K562 (cell line): ENCODE measurements at regions not wholly inside any gene's neighbourhood (a gene's known extent, or its start where the extent isn't known, plus 50 kb on each side); places are given as distances from the start of the nearest gene placed in this dataset.

Experiments
- ATAC-seq: fragments of 200-7000 bp; cut with Tn5 transposase; 3 replicates; pipeline ENCODE4 v1.9.1; 2020; ENCODE audit warnings: moderate library complexity
- BruUV-seq: library from RNA; stranded (reverse); fragments of 400-500 nt; replicated peaks from 2 replicates; lab custom pipeline; 2021; lab: Mats Ljungman, UMichigan
- CTCF ChIA-PET: fragments of 300-600 bp; formaldehyde crosslinking; extraction: SDS; loops from one replicate; lab custom pipeline; 2021; ENCODE audit warnings: low intra/inter-chr PET ratio; lab: Yijun Ruan, JAX
- POLR2A ChIA-PET: fragments of 300-600, 350-650 bp; sonication (Branson Sonifier 250); formaldehyde crosslinking; extraction: SDS; loops from one replicate; lab custom pipeline; 2021; ENCODE audit warnings: antibody characterized with exemption, inconsistent platforms; lab: Yijun Ruan, JAX
- DNase-seq, 4 experiments: peaks; one replicate each; pipeline versions ENCODE4 v3.0.0 to v3.0.0-alpha.2; 2011 to 2018; ENCODE audit warnings: low spot score in 3 of 4, mixed read lengths in 3 of 4; ENCODE audit errors: extremely low read depth in 1 of 4
- FAIRE-seq: peaks from 2 replicates; lab custom pipeline; 2011; peaks lifted over from hg19 to GRCh38; lab: Jason Lieb, UNC
- H2AFZ ChIP-seq: 2 replicates; pipeline ENCODE4 v1.6.0; 2011; ENCODE audit warnings: low read depth, low read length, control low read depth, inconsistent platforms
- H3K27ac ChIP-seq: fragments of 200-600 bp; 3 replicates; pipeline ENCODE4 v1.8.0; 2011; ENCODE audit warnings: low read depth, mild to moderate bottlenecking, control low read depth, inconsistent platforms, low read length, moderate library complexity, mixed read lengths; ENCODE audit errors: extremely low read depth
- H3K27me3 ChIP-seq, 2 experiments: fragments of 300-600 bp in 1 of 2; 2 replicates in 1 of 2; 3 replicates in 1 of 2; pipeline versions ENCODE4 v1.6.0 to v1.8.0; 2011; ENCODE audit warnings: inconsistent platforms in 2 of 2, low read length in 2 of 2, mild to moderate bottlenecking in 1 of 2, mixed read lengths in 1 of 2, moderate library complexity in 1 of 2; ENCODE audit not compliant: control insufficient read depth in 2 of 2, insufficient read depth in 2 of 2
- H3K36me3 ChIP-seq: fragments of 300-600 bp; 3 replicates; pipeline ENCODE4 v1.8.0; 2011; ENCODE audit warnings: mild to moderate bottlenecking, low read length, inconsistent platforms; ENCODE audit not compliant: control insufficient read depth, insufficient read depth
- H3K4me1 ChIP-seq, 2 experiments: fragments of 200-600 bp in 1 of 2; replicated peaks in 1 of 2; 2 replicates in 1 of 2; 3 replicates in 1 of 2; pipeline versions ENCODE4 v1.5.1 to v1.8.0; 2011; ENCODE audit warnings: inconsistent platforms in 2 of 2, low read length in 2 of 2, mild to moderate bottlenecking in 1 of 2, mixed read lengths in 1 of 2, moderate library complexity in 1 of 2; ENCODE audit not compliant: control insufficient read depth in 2 of 2, insufficient read depth in 2 of 2
- H3K4me2 ChIP-seq: 2 replicates; pipeline ENCODE4 v1.6.1; 2011; ENCODE audit warnings: low read length, control low read depth, inconsistent platforms, mixed read lengths; ENCODE audit not compliant: insufficient read depth
- H3K4me3 ChIP-seq: fragments of 200-600 bp; sonication (generic), shearing (Covaris generic); 2 replicates; pipeline ENCODE4 v1.5.1; 2016; ENCODE audit warnings: control low read depth, inconsistent platforms
- H3K79me2 ChIP-seq: fragments of 200-600 bp; 3 replicates; pipeline ENCODE4 v1.8.0; 2011; ENCODE audit warnings: low read length, inconsistent platforms; ENCODE audit not compliant: control insufficient read depth, insufficient read depth
- H3K9ac ChIP-seq, 2 experiments: 2 replicates each; pipeline versions ENCODE4 v1.6.0 to v1.6.1; 2011; ENCODE audit warnings: low read depth in 2 of 2, low read length in 2 of 2, control low read depth in 1 of 2, inconsistent platforms in 1 of 2, mild to moderate bottlenecking in 1 of 2, mixed read lengths in 1 of 2; ENCODE audit not compliant: insufficient read depth in 1 of 2
- H3K9me1 ChIP-seq: one replicate; pipeline ENCODE4 v1.6.0; 2011; ENCODE audit warnings: inconsistent platforms, mild to moderate bottlenecking, low read length, moderate library complexity; ENCODE audit not compliant: control insufficient read depth, insufficient read depth
- H3K9me3 ChIP-seq: replicated peaks from 2 replicates; pipeline ENCODE4 v1.5.1; 2011; ENCODE audit warnings: low read depth, low read length, inconsistent platforms; ENCODE audit not compliant: control insufficient read depth, insufficient read depth
- H4K20me1 ChIP-seq: replicated peaks from 2 replicates; pipeline ENCODE4 v1.6.1; 2011; ENCODE audit warnings: low read length, inconsistent platforms, mixed read lengths; ENCODE audit not compliant: control insufficient read depth, insufficient read depth
- CAMTA2 ChIP-seq: fragments of 250-450 bp; sonication (Bioruptor Pico); conservative IDR thresholded peaks from 2 replicates; pipeline ENCODE4 v1.5.1; 2022
- EP300 ChIP-seq: IDR thresholded peaks from 2 replicates; pipeline ENCODE4 v1.6.1; 2012; ENCODE audit warnings: low read length, improper control_type of control experiment
- HOMEZ ChIP-seq: fragments of 250-450 bp; sonication (Bioruptor Pico); IDR thresholded peaks from 2 replicates; pipeline ENCODE4 v1.4.0; 2020; ENCODE audit warnings: mild to moderate bottlenecking, moderate library complexity
- ZNF324 ChIP-seq: fragments of 250-450 bp; sonication (Bioruptor Pico); IDR thresholded peaks from 2 replicates; pipeline ENCODE4 v1.4.0; 2020; ENCODE audit warnings: mild to moderate bottlenecking
- WGBS: fragments of 100-300 bp; shearing (Covaris generic); methylation state at CpG from one replicate; pipeline ENCODE4 v1.1.6; 2016; ENCODE audit warnings: low coverage, mixed read lengths; ENCODE audit not compliant: insufficient coverage; ENCODE audit errors: missing lambda C conversion rate; 5-methylcytosine and 5-hydroxymethylcytosine counted together
- in situ Hi-C: fragments of 300-500 bp; cut with MboI; formaldehyde crosslinking; loops from 4 replicates; pipeline ENCODE4 v1.15.0; 2018; ENCODE audit warnings: inconsistent platforms, mixed read lengths
- intact Hi-C: fragments of 100-400 bp; cut with micrococcal nuclease; formaldehyde crosslinking; loops from 2 replicates; pipeline ENCODE4 v1.14.2; 2022
- TF ChIP-seq, protein P1 (sequence below): fragments of 450-650 bp; IDR thresholded peaks from 2 replicates; pipeline ENCODE4 v1.6.1; 2016; ENCODE audit warnings: borderline replicate concordance
- TF ChIP-seq, protein P2 (sequence below): fragments of 450-650 bp; IDR thresholded peaks from 2 replicates; pipeline ENCODE4 v1.6.1; 2017; ENCODE audit warnings: antibody characterized with exemption
- TF ChIP-seq, protein P3 (sequence below), 2 experiments: fragments of 450-650 bp; IDR thresholded peaks; 2 replicates each; pipeline ENCODE4 v1.6.1; 2018; ENCODE audit warnings: mild to moderate bottlenecking in 2 of 2, low read depth in 1 of 2; ENCODE audit not compliant: partially characterized antibody in 2 of 2

GRCh38 chr22:42328784-42329145, 58.3 kb upstream of the TCF20 start (continued):
- TF ChIP-seq, protein P1, sequence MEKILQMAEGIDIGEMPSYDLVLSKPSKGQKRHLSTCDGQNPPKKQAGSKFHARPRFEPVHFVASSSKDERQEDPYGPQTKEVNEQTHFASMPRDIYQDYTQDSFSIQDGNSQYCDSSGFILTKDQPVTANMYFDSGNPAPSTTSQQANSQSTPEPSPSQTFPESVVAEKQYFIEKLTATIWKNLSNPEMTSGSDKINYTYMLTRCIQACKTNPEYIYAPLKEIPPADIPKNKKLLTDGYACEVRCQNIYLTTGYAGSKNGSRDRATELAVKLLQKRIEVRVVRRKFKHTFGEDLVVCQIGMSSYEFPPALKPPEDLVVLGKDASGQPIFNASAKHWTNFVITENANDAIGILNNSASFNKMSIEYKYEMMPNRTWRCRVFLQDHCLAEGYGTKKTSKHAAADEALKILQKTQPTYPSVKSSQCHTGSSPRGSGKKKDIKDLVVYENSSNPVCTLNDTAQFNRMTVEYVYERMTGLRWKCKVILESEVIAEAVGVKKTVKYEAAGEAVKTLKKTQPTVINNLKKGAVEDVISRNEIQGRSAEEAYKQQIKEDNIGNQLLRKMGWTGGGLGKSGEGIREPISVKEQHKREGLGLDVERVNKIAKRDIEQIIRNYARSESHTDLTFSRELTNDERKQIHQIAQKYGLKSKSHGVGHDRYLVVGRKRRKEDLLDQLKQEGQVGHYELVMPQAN, result no peak
- no peak for TF ChIP-seq HOMEZ

- peaks cover 0 to 29% of the 10 kb centered on the region in 2 experiments; a peak in 2 of 5 replicates for H3K4me1 ChIP-seq
- ChIA-PET CTCF (no interaction called here), POLR2A (interaction anchor here (0.6 to 1.8 kb wide), 4 partner anchors 10 to 45 kb away, joined by 3 to 5 read pairs (median 4); no protein-coding TSS in a partner anchor)
- ATAC-seq (no peak), FAIRE-seq (no peak), DNase-seq (no peak)
- H3K27me3 ChIP-seq, result peaks cover 0 to 30% of the 10 kb centered on the region in 2 experiments; a peak in 2 of 5 replicates
- H3K79me2 ChIP-seq, result no peaks in the 10 kb centered on the region
- H4K20me1 ChIP-seq, result peaks cover 6% of the 10 kb centered on the region; the same call in 1 of the 2 replicates
- intact Hi-C loops, result no loop called here
- in situ Hi-C loops, result no loop called here
- 13% methylated on average over 10 of the region's 13 CpGs for WGBS
- H3K9me3 ChIP-seq, result no peaks in the 10 kb centered on the region
- H3K4me3 ChIP-seq, result no peak overlapping the region
- no peaks in the 10 kb centered on the region for H3K36me3 ChIP-seq
- H2AFZ ChIP-seq, result no peak overlapping the region
- no peak overlapping the region for H3K27ac ChIP-seq
- no peak overlapping the region for H3K4me2 ChIP-seq
- no peaks in the 10 kb centered on the region for H3K9me1 ChIP-seq
- no TSS peak for BruUV-seq
- H3K9ac ChIP-seq, result no peak overlapping the region; a peak in 1 of 4 replicates
- no peak for TF ChIP-seq ZNF324 (CRISPR knock-in tag)
- TF ChIP-seq, protein P2, sequence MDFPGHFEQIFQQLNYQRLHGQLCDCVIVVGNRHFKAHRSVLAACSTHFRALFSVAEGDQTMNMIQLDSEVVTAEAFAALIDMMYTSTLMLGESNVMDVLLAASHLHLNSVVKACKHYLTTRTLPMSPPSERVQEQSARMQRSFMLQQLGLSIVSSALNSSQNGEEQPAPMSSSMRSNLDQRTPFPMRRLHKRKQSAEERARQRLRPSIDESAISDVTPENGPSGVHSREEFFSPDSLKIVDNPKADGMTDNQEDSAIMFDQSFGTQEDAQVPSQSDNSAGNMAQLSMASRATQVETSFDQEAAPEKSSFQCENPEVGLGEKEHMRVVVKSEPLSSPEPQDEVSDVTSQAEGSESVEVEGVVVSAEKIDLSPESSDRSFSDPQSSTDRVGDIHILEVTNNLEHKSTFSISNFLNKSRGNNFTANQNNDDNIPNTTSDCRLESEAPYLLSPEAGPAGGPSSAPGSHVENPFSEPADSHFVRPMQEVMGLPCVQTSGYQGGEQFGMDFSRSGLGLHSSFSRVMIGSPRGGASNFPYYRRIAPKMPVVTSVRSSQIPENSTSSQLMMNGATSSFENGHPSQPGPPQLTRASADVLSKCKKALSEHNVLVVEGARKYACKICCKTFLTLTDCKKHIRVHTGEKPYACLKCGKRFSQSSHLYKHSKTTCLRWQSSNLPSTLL, result no peak
- no peak for TF ChIP-seq EP300
- no peak for TF ChIP-seq CAMTA2 (CRISPR knock-in tag)
- TF ChIP-seq, protein P3, sequence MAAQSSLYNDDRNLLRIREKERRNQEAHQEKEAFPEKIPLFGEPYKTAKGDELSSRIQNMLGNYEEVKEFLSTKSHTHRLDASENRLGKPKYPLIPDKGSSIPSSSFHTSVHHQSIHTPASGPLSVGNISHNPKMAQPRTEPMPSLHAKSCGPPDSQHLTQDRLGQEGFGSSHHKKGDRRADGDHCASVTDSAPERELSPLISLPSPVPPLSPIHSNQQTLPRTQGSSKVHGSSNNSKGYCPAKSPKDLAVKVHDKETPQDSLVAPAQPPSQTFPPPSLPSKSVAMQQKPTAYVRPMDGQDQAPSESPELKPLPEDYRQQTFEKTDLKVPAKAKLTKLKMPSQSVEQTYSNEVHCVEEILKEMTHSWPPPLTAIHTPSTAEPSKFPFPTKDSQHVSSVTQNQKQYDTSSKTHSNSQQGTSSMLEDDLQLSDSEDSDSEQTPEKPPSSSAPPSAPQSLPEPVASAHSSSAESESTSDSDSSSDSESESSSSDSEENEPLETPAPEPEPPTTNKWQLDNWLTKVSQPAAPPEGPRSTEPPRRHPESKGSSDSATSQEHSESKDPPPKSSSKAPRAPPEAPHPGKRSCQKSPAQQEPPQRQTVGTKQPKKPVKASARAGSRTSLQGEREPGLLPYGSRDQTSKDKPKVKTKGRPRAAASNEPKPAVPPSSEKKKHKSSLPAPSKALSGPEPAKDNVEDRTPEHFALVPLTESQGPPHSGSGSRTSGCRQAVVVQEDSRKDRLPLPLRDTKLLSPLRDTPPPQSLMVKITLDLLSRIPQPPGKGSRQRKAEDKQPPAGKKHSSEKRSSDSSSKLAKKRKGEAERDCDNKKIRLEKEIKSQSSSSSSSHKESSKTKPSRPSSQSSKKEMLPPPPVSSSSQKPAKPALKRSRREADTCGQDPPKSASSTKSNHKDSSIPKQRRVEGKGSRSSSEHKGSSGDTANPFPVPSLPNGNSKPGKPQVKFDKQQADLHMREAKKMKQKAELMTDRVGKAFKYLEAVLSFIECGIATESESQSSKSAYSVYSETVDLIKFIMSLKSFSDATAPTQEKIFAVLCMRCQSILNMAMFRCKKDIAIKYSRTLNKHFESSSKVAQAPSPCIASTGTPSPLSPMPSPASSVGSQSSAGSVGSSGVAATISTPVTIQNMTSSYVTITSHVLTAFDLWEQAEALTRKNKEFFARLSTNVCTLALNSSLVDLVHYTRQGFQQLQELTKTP (IDR thresholded peaks at IDR 0.05; ENCODE audit: low read depth in 1 of 2, partially characterized antibody in 2 of 2), result no peak
Measured at GRCh38 chr22:42328130-42328783, 57.8 kb upstream of the TCF20 start.
